HEK293T (cell line): ENCODE measurements at regions not wholly inside any gene's neighbourhood (a gene's known extent, or its start where the extent isn't known, plus 50 kb on each side); places are given as distances from the start of the nearest gene placed in this dataset.

ENCODE experiments used
- ELF4 ChIP-seq: fragments of 450-650 bp; IDR thresholded peaks from 2 replicates; pipeline ENCODE4 v1.6.1; 2017; ENCODE audit warnings: antibody characterized with exemption
- TF ChIP-seq, protein P1 (sequence below): fragments of 450-650 bp; IDR thresholded peaks from 2 replicates; pipeline ENCODE4 v1.6.1; 2016

DNA sequence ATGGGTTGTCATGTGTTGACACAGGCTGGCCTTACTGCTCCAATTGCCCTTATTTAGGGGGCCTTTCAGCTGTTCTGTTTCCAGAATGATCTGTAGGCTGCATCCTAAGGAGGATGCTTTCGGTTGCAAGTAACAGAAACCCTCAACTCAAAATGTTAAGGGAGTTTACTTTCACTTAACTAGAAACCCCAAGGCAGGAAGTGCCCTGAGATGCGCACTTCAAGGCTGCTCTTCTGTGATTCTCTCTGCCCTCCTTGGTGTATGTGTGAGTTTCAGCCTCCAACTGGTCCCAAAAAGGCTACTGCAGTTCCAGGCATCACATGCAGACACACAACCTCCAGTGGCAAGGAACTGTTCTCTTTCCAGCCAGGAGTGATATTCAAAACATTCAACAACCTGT is 97.3 kb upstream of the ATP6AP2 start:
- no peak for TF ChIP-seq ELF4
- TF ChIP-seq, protein P1, sequence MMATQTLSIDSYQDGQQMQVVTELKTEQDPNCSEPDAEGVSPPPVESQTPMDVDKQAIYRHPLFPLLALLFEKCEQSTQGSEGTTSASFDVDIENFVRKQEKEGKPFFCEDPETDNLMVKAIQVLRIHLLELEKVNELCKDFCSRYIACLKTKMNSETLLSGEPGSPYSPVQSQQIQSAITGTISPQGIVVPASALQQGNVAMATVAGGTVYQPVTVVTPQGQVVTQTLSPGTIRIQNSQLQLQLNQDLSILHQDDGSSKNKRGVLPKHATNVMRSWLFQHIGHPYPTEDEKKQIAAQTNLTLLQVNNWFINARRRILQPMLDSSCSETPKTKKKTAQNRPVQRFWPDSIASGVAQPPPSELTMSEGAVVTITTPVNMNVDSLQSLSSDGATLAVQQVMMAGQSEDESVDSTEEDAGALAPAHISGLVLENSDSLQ, result no peak
